GM23338 (cell line): ENCODE measurements at regions not wholly inside any gene's neighbourhood (a gene's known extent, or its start where the extent isn't known, plus 50 kb on each side); places are given as distances from the start of the nearest gene placed in this dataset.

ENCODE experiments used
- ATAC-seq: fragments of 200-7000 bp; cut with Tn5 transposase; 3 replicates; pipeline ENCODE4 v1.9.1; 2020
- DNase-seq: peaks from one replicate; pipeline ENCODE4 v3.0.0-alpha.2; 2015; ENCODE audit warnings: low spot score
- H2AFZ ChIP-seq: fragments of 200-600 bp; sonication (generic); 2 replicates; pipeline ENCODE4 v1.8.0; 2016; ENCODE audit warnings: antibody characterized with exemption, mild to moderate bottlenecking, moderate library complexity
- H3F3A ChIP-seq: fragments of 200-600 bp; sonication (generic); replicated peaks from 2 replicates; pipeline ENCODE4 v1.8.0; 2017; ENCODE audit warnings: antibody characterized with exemption, mixed run types, low read depth
- H3K27ac ChIP-seq: fragments of 200-600 bp; sonication (generic); 2 replicates; pipeline ENCODE4 v1.6.1; 2016; ENCODE audit warnings: low read depth
- H3K27me3 ChIP-seq: fragments of 200-600 bp; sonication (generic); 2 replicates; pipeline ENCODE4 v1.8.0; 2016; ENCODE audit warnings: mild to moderate bottlenecking, mixed run types, moderate library complexity; ENCODE audit not compliant: insufficient read depth
- H3K36me3 ChIP-seq: fragments of 200-600 bp; sonication (generic); 2 replicates; pipeline ENCODE4 v1.8.0; 2016; ENCODE audit warnings: mild to moderate bottlenecking; ENCODE audit not compliant: insufficient read depth
- H3K4me1 ChIP-seq: fragments of 200-600 bp; sonication (generic); 2 replicates; pipeline ENCODE4 v1.8.0; 2016; ENCODE audit warnings: mild to moderate bottlenecking, moderate library complexity; ENCODE audit not compliant: insufficient read depth
- H3K4me2 ChIP-seq: fragments of 200-600 bp; sonication (generic); 2 replicates; pipeline ENCODE4 v1.7.1; 2017; ENCODE audit warnings: mixed run types
- H3K4me3 ChIP-seq: fragments of 200-600 bp; sonication (generic); 2 replicates; pipeline ENCODE4 v1.6.1; 2016; ENCODE audit warnings: mixed run types
- H3K79me2 ChIP-seq: fragments of 200-600 bp; sonication (generic); replicated peaks from 2 replicates; pipeline ENCODE4 v1.8.0; 2017; ENCODE audit warnings: mild to moderate bottlenecking; ENCODE audit not compliant: insufficient read depth
- H3K9me2 ChIP-seq: fragments of 200-600 bp; sonication (generic); 2 replicates; pipeline ENCODE4 v1.8.0; 2017; ENCODE audit not compliant: insufficient read depth
- H4K20me1 ChIP-seq: fragments of 200-600 bp; sonication (generic); replicated peaks from 2 replicates; pipeline ENCODE4 v1.8.0; 2017; ENCODE audit warnings: mild to moderate bottlenecking; ENCODE audit not compliant: insufficient read depth
- H3K27ac Mint-ChIP-seq: 2 replicates; pipeline ENCODE4 v1.8.0; 2020; ENCODE audit warnings: inconsistent platforms, mild to moderate bottlenecking, moderate library complexity, mixed read lengths
- H3K27me3 Mint-ChIP-seq: 3 replicates; pipeline ENCODE4 v1.8.0; 2022; ENCODE audit warnings: low read depth, mild to moderate bottlenecking, moderate library complexity, mixed read lengths, inconsistent platforms; ENCODE audit not compliant: insufficient read depth, poor library complexity
- H3K36me3 Mint-ChIP-seq: 3 replicates; pipeline ENCODE4 v1.8.0; 2021; ENCODE audit warnings: low read depth, mild to moderate bottlenecking, inconsistent platforms, moderate library complexity, mixed read lengths
- H3K4me1 Mint-ChIP-seq: 3 replicates; pipeline ENCODE4 v1.8.0; 2020; ENCODE audit warnings: mild to moderate bottlenecking, inconsistent platforms, mixed read lengths
- H3K4me3 Mint-ChIP-seq: 3 replicates; pipeline ENCODE4 v1.8.0; 2021; ENCODE audit warnings: moderate library complexity, mild to moderate bottlenecking, inconsistent platforms, mixed read lengths
- H3K9me3 Mint-ChIP-seq: 3 replicates; pipeline ENCODE4 v1.8.0; 2020; ENCODE audit warnings: moderate library complexity, mild to moderate bottlenecking, inconsistent platforms, mixed read lengths
- CREB1 ChIP-seq: fragments of 250-450 bp; sonication (Bioruptor Pico); IDR thresholded peaks from 2 replicates; pipeline ENCODE4 v1.5.0; 2020; ENCODE audit warnings: low read depth, mild to moderate bottlenecking, moderate library complexity
- CTCF ChIP-seq, 2 experiments: fragments of 200-600 bp in 1 of 2; sonication (generic) in 1 of 2; conservative IDR thresholded peaks; 2 replicates each; pipeline versions ENCODE4 v1.5.1 to v1.6.1; 2016 to 2017; ENCODE audit warnings: antibody characterized with exemption in 2 of 2, low read depth in 2 of 2, mild to moderate bottlenecking in 2 of 2, moderate library complexity in 1 of 2
- ETS1 ChIP-seq: IDR thresholded peaks from 2 replicates; pipeline ENCODE4 v1.6.1; 2016; ENCODE audit warnings: antibody characterized with exemption
- EZH2 ChIP-seq: fragments of 200-600 bp; sonication (generic); IDR thresholded peaks from one replicate; pipeline ENCODE4 v1.8.0; 2017; ENCODE audit warnings: antibody characterized with exemption, mild to moderate bottlenecking, low read depth; ENCODE audit not compliant: unreplicated experiment
- EZH2phosphoT487 ChIP-seq: fragments of 200-600 bp; sonication (generic); IDR thresholded peaks from one replicate; pipeline ENCODE4 v1.8.1; 2018; ENCODE audit warnings: antibody characterized with exemption; ENCODE audit not compliant: unreplicated experiment
- JUNB ChIP-seq: IDR thresholded peaks from one replicate; pipeline ENCODE4 v1.6.1; 2016; ENCODE audit warnings: antibody characterized with exemption; ENCODE audit not compliant: unreplicated experiment
- NANOG ChIP-seq: IDR thresholded peaks from 2 replicates; pipeline ENCODE4 v1.6.1; 2016; ENCODE audit warnings: antibody characterized with exemption, borderline replicate concordance
- POLR2AphosphoS5 ChIP-seq: IDR thresholded peaks from 2 replicates; pipeline ENCODE4 v1.6.1; 2016; ENCODE audit warnings: antibody characterized with exemption, low read depth
- REST ChIP-seq: IDR thresholded peaks from one replicate; pipeline ENCODE4 v1.6.1; 2018; ENCODE audit warnings: antibody characterized with exemption; ENCODE audit not compliant: unreplicated experiment
- STAT1 ChIP-seq: IDR thresholded peaks from one replicate; pipeline ENCODE4 v1.6.1; 2016; ENCODE audit warnings: antibody characterized with exemption; ENCODE audit not compliant: unreplicated experiment
- ZNF114 ChIP-seq: fragments of 250-450 bp; sonication (Bioruptor Pico); IDR thresholded peaks from 2 replicates; pipeline ENCODE4 v1.5.0; 2020; ENCODE audit warnings: mild to moderate bottlenecking, moderate library complexity
- ZNF331 ChIP-seq: fragments of 250-450 bp; sonication (Bioruptor Pico); IDR thresholded peaks from 2 replicates; pipeline ENCODE4 v1.5.0; 2020; ENCODE audit warnings: low read depth, mild to moderate bottlenecking, moderate library complexity
- ZNF462 ChIP-seq: fragments of 250-450 bp; sonication (Bioruptor Pico); IDR thresholded peaks from 2 replicates; pipeline ENCODE4 v1.5.0; 2020; ENCODE audit warnings: mild to moderate bottlenecking, moderate library complexity

GRCh38 chr2:16197504-16198147 is 257.3 kb downstream of the MYCN start:
- H3K4me3 ChIP-seq, result no peak overlapping the region
- no peaks in the 10 kb centered on the region for H4K20me1 ChIP-seq
- H3K79me2 ChIP-seq, result no peaks in the 10 kb centered on the region
- Mint-ChIP-seq H3K27ac (no peak overlapping the region), H3K27me3 (peaks cover 11% of the 10 kb centered on the region), H3K4me1 (no peaks in the 10 kb centered on the region), H3K36me3 (no peaks in the 10 kb centered on the region), H3K9me3 (no peaks in the 10 kb centered on the region; the same call in 2 of the 3 replicates), H3K4me3 (no peak overlapping the region)
- no peak for ATAC-seq
- no peaks in the 10 kb centered on the region for H3F3A ChIP-seq
- TF ChIP-seq CREB1 (CRISPR knock-in tag), result no peak
- no peak for TF ChIP-seq REST
- no peak for TF ChIP-seq POLR2AphosphoS5
- no peak for TF ChIP-seq JUNB
- no peak for TF ChIP-seq ZNF462 (CRISPR knock-in tag)
- TF ChIP-seq ZNF114 (CRISPR knock-in tag), result no peak
- no peak for TF ChIP-seq ZNF331 (CRISPR knock-in tag)
- TF ChIP-seq EZH2, result no peak
- TF ChIP-seq ETS1, result no peak
- no peak for TF ChIP-seq NANOG
- no peak for TF ChIP-seq EZH2phosphoT487
- no peak for TF ChIP-seq STAT1
- no peak for TF ChIP-seq CTCF (conservative IDR thresholded peaks at IDR 0.05; ENCODE audit: low read depth in 2 of 2)
- no peak for DNase-seq
- H3K4me2 ChIP-seq, result no peak overlapping the region
- no peaks in the 10 kb centered on the region for H3K27me3 ChIP-seq
- no peak overlapping the region for H2AFZ ChIP-seq
- H3K9me2 ChIP-seq, result no peaks in the 10 kb centered on the region
- H3K4me1 ChIP-seq, result no peaks in the 10 kb centered on the region
- H3K27ac ChIP-seq, result no peak overlapping the region
- 0 out of 2 replicates have a peak, but pooled peaks cover 5% of the 10 kb centered on the region for H3K36me3 ChIP-seq
